Spleen (tissue), 7 donors: ENCODE measurements at regions not wholly inside any gene's neighbourhood (a gene's known extent, or its start where the extent isn't known, plus 50 kb on each side); places are given as distances from the start of the nearest gene placed in this dataset.

Experiments used
- CTCF ChIP-seq, 11 experiments: fragments of 200-600 bp in 7 of 11; fragments of 450-650 bp in 4 of 11; sonication (generic) in 4 of 11; IDR thresholded peaks in 8 of 11; conservative IDR thresholded peaks in 3 of 11; 1 replicate in 7 of 11; 2 replicates in 4 of 11; pipeline versions ENCODE4 v1.4.0 to v1.8.0; 2016 to 2021; ENCODE audit warnings: antibody characterized with exemption in 11 of 11, inconsistent platforms in 4 of 11, mild to moderate bottlenecking in 1 of 11
- POLR2A ChIP-seq, 3 donors: fragments of 450-650 bp; IDR thresholded peaks; one replicate each; pipeline ENCODE4 v1.5.1; 2017; ENCODE audit warnings: antibody characterized with exemption in 3 of 3, mild to moderate bottlenecking in 1 of 3
- POLR2AphosphoS5 ChIP-seq, 3 donors: sonication (generic); formaldehyde crosslinking; IDR thresholded peaks; one replicate each; pipeline ENCODE4 v1.5.1; 2017; ENCODE audit warnings: antibody characterized with exemption in 3 of 3
- donor health status: DM: no; HTN: no; CAD: no; lungs with moderate emphysema.
- donor health status: DM: no; HTN: no; CAD: no.
- donor health status: DM: no; HTN: no; CAD: no.

DNA sequence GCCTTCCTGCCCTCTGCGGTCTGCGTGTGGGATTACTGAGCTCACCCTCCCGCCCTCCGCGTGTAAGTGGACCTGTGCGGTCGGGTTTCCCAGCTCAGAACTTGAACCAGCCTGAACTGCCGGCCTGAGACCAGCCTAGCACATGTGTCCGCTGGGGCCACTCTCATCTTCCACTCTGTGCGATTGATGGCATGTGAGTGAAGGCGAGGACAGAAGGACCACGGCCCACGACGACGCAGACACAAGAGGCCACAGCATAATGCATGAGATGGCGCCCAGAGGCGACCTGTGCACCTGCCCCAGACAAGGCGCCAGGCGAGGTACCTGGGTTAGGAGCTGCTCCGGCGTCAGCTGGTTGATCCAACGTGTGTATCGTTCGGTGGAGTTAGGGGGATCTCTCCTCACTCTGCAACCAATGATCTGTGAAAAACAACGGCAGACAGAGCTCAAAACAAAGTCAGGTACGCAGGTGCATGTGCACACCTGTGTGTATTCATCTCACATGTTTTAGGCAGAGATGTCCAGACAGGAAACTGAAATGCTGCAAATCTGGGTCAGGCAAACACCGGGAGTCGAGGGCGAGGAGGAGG, 74.5 kb upstream of the METRNL start:
- no peak for TF ChIP-seq CTCF (IDR thresholded peaks at IDR 0.05 in 8 of 11, conservative IDR thresholded peaks at IDR 0.05 in 3 of 11)
- no peak for TF ChIP-seq POLR2AphosphoS5 (IDR thresholded peaks at IDR 0.05)
- no peak for TF ChIP-seq POLR2A (IDR thresholded peaks at IDR 0.05)
